PC-3 (cell line): ENCODE measurements at regions not wholly inside any gene's neighbourhood (a gene's known extent, or its start where the extent isn't known, plus 50 kb on each side); places are given as distances from the start of the nearest gene placed in this dataset.

ENCODE experiments used
- ATAC-seq: fragments of 200-7000 bp; cut with Tn5 transposase; 2 replicates; pipeline ENCODE4 v1.9.1; 2020; ENCODE audit warnings: mild to moderate bottlenecking, moderate library complexity
- BruUV-seq: library from RNA; stranded (reverse); fragments of 400-500 nt; replicated peaks from 2 replicates; lab custom pipeline; 2021; lab: Mats Ljungman, UMichigan
- CTCF ChIA-PET: fragments of 300-600 bp; sonication (Branson Sonifier 250); formaldehyde crosslinking; loops from one replicate; lab custom pipeline; 2022; ENCODE audit warnings: antibody characterized with exemption; lab: Charles Lee
- POLR2A ChIA-PET: fragments of 300-600 bp; sonication (Branson Sonifier 250); formaldehyde crosslinking; loops from one replicate; lab custom pipeline; 2022; ENCODE audit warnings: antibody characterized with exemption; ENCODE audit not compliant: unreplicated experiment; lab: Charles Lee
- DNase-seq: peaks from one replicate; pipeline ENCODE4 v3.0.0-alpha.2; 2015
- H2AFZ ChIP-seq: fragments of 300-600 bp; sonication (generic); 2 replicates; pipeline ENCODE4 v1.6.0; 2016; ENCODE audit warnings: antibody characterized with exemption, low read length
- H3F3A ChIP-seq: fragments of 300-600 bp; sonication (generic); one replicate; pipeline ENCODE4 v1.6.0; 2017; ENCODE audit warnings: antibody characterized with exemption, low read length, control low read depth, mild to moderate bottlenecking; ENCODE audit not compliant: unreplicated experiment
- H3K27ac ChIP-seq: fragments of 300-600 bp; sonication (generic); 2 replicates; pipeline ENCODE4 v1.5.1; 2016; ENCODE audit warnings: mild to moderate bottlenecking, low read length
- H3K27me3 ChIP-seq: fragments of 300-600 bp; sonication (generic); 2 replicates; pipeline ENCODE4 v1.6.1; 2016; ENCODE audit warnings: low read length, mixed read lengths
- H3K36me3 ChIP-seq: fragments of 300-600 bp; sonication (generic); 2 replicates; pipeline ENCODE4 v1.6.1; 2016; ENCODE audit warnings: low read depth, mixed run types, low read length, mixed read lengths
- H3K4me1 ChIP-seq: fragments of 300-600 bp; sonication (generic); 2 replicates; pipeline ENCODE4 v1.5.1; 2016; ENCODE audit warnings: low read length; ENCODE audit not compliant: insufficient read depth
- H3K4me2 ChIP-seq: fragments of 300-600 bp; sonication (generic); 2 replicates; pipeline ENCODE4 v1.6.0; 2016; ENCODE audit warnings: low read length
- H3K4me3 ChIP-seq: fragments of 300-600 bp; sonication (generic); 2 replicates; pipeline ENCODE4 v1.5.1; 2016; ENCODE audit warnings: mild to moderate bottlenecking, low read length, mixed read lengths
- H3K79me2 ChIP-seq: fragments of 300-600 bp; sonication (generic); 2 replicates; pipeline ENCODE4 v1.6.1; 2017; ENCODE audit warnings: low read length, mixed read lengths
- H3K9ac ChIP-seq: fragments of 300-600 bp; sonication (generic); 2 replicates; pipeline ENCODE4 v1.6.0; 2016; ENCODE audit warnings: mild to moderate bottlenecking, low read length
- H3K9me2 ChIP-seq: fragments of 300-600 bp; sonication (generic); replicated peaks from 2 replicates; pipeline ENCODE4 v1.6.1; 2016; ENCODE audit warnings: mixed run types, low read length, mixed read lengths
- H3K9me3 ChIP-seq: fragments of 300-600 bp; sonication (generic); 2 replicates; pipeline ENCODE4 v1.6.1; 2016; ENCODE audit warnings: low read length, mixed read lengths
- H4K20me1 ChIP-seq: fragments of 300-600 bp; sonication (generic); 2 replicates; pipeline ENCODE4 v1.6.1; 2016; ENCODE audit warnings: low read length, mixed read lengths
- EZH2 ChIP-seq: fragments of 300-600 bp; sonication (generic); IDR thresholded peaks from one replicate; pipeline ENCODE4 v1.6.1; 2017; ENCODE audit warnings: antibody characterized with exemption, mild to moderate bottlenecking, low read length; ENCODE audit not compliant: unreplicated experiment
- EZH2phosphoT487 ChIP-seq: fragments of 300-600 bp; sonication (generic); IDR thresholded peaks from 2 replicates; pipeline ENCODE4 v1.6.1; 2018; ENCODE audit warnings: mild to moderate bottlenecking, antibody characterized with exemption, low read length, borderline replicate concordance
- intact Hi-C: fragments of 100-400 bp; cut with micrococcal nuclease; formaldehyde crosslinking; loops from 2 replicates; pipeline ENCODE4 v1.9.0; 2023
- TF ChIP-seq, protein P1 (sequence below): fragments of 300-600 bp; sonication (generic); conservative IDR thresholded peaks from 2 replicates; pipeline ENCODE4 v1.5.1; 2017; ENCODE audit warnings: antibody characterized with exemption, low read depth, mild to moderate bottlenecking, low read length

DNA sequence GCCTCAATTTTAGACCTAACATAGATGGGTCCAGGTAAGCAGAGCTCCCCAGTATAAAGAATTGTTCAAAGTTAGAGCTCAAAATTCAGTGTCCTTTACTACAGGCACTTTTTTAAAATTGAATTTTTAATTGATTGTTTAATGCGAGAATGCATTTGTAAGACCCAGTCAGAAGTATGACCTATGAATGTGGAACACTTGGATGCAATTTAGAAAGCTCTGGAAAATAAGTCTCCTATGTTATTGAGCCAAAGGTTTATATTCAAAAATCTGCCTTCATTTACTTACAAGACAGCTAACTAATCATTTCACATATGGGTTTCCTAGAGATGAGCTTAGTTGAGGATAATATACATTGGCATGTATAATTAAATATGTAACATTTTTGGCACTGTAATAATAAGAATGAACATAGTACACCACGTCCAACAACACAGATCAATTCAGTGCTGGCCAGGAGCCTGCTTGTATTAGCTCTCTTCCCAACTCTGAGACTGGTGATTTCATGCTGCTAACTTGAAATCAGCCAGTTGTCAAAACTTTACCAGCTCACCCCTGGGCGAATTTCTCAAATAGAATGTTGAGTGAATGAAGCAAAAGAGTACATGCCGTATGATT lies 197.2 kb upstream of the NPY2R start:
- TF ChIP-seq EZH2, result no peak
- TF ChIP-seq EZH2phosphoT487, result no peak
- TF ChIP-seq, protein P1, sequence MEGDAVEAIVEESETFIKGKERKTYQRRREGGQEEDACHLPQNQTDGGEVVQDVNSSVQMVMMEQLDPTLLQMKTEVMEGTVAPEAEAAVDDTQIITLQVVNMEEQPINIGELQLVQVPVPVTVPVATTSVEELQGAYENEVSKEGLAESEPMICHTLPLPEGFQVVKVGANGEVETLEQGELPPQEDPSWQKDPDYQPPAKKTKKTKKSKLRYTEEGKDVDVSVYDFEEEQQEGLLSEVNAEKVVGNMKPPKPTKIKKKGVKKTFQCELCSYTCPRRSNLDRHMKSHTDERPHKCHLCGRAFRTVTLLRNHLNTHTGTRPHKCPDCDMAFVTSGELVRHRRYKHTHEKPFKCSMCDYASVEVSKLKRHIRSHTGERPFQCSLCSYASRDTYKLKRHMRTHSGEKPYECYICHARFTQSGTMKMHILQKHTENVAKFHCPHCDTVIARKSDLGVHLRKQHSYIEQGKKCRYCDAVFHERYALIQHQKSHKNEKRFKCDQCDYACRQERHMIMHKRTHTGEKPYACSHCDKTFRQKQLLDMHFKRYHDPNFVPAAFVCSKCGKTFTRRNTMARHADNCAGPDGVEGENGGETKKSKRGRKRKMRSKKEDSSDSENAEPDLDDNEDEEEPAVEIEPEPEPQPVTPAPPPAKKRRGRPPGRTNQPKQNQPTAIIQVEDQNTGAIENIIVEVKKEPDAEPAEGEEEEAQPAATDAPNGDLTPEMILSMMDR, result no peak
- no peak overlapping the region for H2AFZ ChIP-seq
- no peaks in the 10 kb centered on the region for H4K20me1 ChIP-seq
- no peaks in the 10 kb centered on the region for H3F3A ChIP-seq
- no peaks in the 10 kb centered on the region for H3K36me3 ChIP-seq
- no peaks in the 10 kb centered on the region for H3K9me2 ChIP-seq
- BruUV-seq, result no TSS peak
- no peaks in the 10 kb centered on the region for H3K79me2 ChIP-seq
- H3K4me1 ChIP-seq, result no peaks in the 10 kb centered on the region
- POLR2A ChIA-PET, result no interaction called here
- CTCF ChIA-PET, result no interaction called here
- no peak for DNase-seq
- H3K9me3 ChIP-seq, result no peaks in the 10 kb centered on the region
- no peaks in the 10 kb centered on the region for H3K27me3 ChIP-seq
- H3K27ac ChIP-seq, result no peak overlapping the region
- H3K4me3 ChIP-seq, result no peak overlapping the region
- no peak overlapping the region for H3K9ac ChIP-seq
- H3K4me2 ChIP-seq, result no peak overlapping the region
- ATAC-seq, result no peak
- intact Hi-C loops, result no loop called here

GRCh38 chr4:155012469-155012868 lies 196.0 kb upstream of the NPY2R start:
- H3K4me1 ChIP-seq, result no peaks in the 10 kb centered on the region
- H2AFZ ChIP-seq, result no peak overlapping the region
- no peaks in the 10 kb centered on the region for H3K9me2 ChIP-seq
- no peak overlapping the region for H3K27ac ChIP-seq
- DNase-seq (no peak), ATAC-seq (no peak)
- H3K4me3 ChIP-seq, result no peak overlapping the region
- ChIA-PET CTCF (no interaction called here), POLR2A (no interaction called here)
- H3K9me3 ChIP-seq, result no peaks in the 10 kb centered on the region
- H3K9ac ChIP-seq, result no peak overlapping the region
- no peak for TF ChIP-seq EZH2phosphoT487
- TF ChIP-seq EZH2, result no peak
- TF ChIP-seq, protein P1, result no peak
- H3K4me2 ChIP-seq, result no peak overlapping the region
- H3K27me3 ChIP-seq, result no peaks in the 10 kb centered on the region
- intact Hi-C loops, result no loop called here
- no peaks in the 10 kb centered on the region for H3F3A ChIP-seq
- H4K20me1 ChIP-seq, result no peaks in the 10 kb centered on the region
- no peaks in the 10 kb centered on the region for H3K79me2 ChIP-seq
- no peaks in the 10 kb centered on the region for H3K36me3 ChIP-seq
- BruUV-seq, result no TSS peak

GRCh38 chr4:155017426-155017825 lies 191.0 kb upstream of the NPY2R start:
- DNase-seq (no peak), ATAC-seq (no peak)
- no peaks in the 10 kb centered on the region for H3K9me3 ChIP-seq
- H3K9ac ChIP-seq, result no peak overlapping the region
- no peak overlapping the region for H3K4me2 ChIP-seq
- H3K27ac ChIP-seq, result no peak overlapping the region
- intact Hi-C loops, result no loop called here
- no peaks in the 10 kb centered on the region for H3K27me3 ChIP-seq
- ChIA-PET POLR2A (no interaction called here), CTCF (no interaction called here)
- H3K79me2 ChIP-seq, result no peaks in the 10 kb centered on the region
- H2AFZ ChIP-seq, result no peak overlapping the region
- H4K20me1 ChIP-seq, result no peaks in the 10 kb centered on the region
- no peaks in the 10 kb centered on the region for H3F3A ChIP-seq
- H3K9me2 ChIP-seq, result no peaks in the 10 kb centered on the region
- no peaks in the 10 kb centered on the region for H3K4me1 ChIP-seq
- no peak overlapping the region for H3K4me3 ChIP-seq
- TF ChIP-seq, protein P1, result no peak
- TF ChIP-seq EZH2 (no peak), EZH2phosphoT487 (no peak)
- BruUV-seq, result no TSS peak
- H3K36me3 ChIP-seq, result no peaks in the 10 kb centered on the region
